ENCODE measurements at regions not wholly inside any gene's neighbourhood (a gene's known extent, or its start where the extent isn't known, plus 50 kb on each side); places are given as distances from the start of the nearest gene placed in this dataset.

- no peak for TF ChIP-seq EP300 (IDR thresholded peaks at IDR 0.05; ENCODE audit: borderline replicate concordance)
- no peak for TF ChIP-seq EGR1 (IDR thresholded peaks at IDR 0.05)
- TF ChIP-seq, protein P1, sequence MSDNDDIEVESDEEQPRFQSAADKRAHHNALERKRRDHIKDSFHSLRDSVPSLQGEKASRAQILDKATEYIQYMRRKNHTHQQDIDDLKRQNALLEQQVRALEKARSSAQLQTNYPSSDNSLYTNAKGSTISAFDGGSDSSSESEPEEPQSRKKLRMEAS (IDR thresholded peaks at IDR 0.05), result no peak
- TF ChIP-seq CREB1 (IDR thresholded peaks at IDR 0.05; ENCODE audit: low read depth), result no peak
- TF ChIP-seq TAF1 (IDR thresholded peaks at IDR 0.05; ENCODE audit: low read depth), result no peak
- TF ChIP-seq RAD21 (IDR thresholded peaks at IDR 0.05; ENCODE audit: low read depth), result no peak
- TF ChIP-seq NFIC (IDR thresholded peaks at IDR 0.05), result no peak
- no peak for TF ChIP-seq FOXM1 (IDR thresholded peaks at IDR 0.05; ENCODE audit: borderline replicate concordance, low read depth)
- TF ChIP-seq YY1 (IDR thresholded peaks at IDR 0.05; ENCODE audit: low read depth), result no peak
- TF ChIP-seq USF1 (IDR thresholded peaks at IDR 0.05), result no peak
- TF ChIP-seq TCF12 (IDR thresholded peaks at IDR 0.05; ENCODE audit: low read depth), result no peak
These were observed 69.0 kb upstream of the KAZN start for GRCh38 chr1:14529475-14529874.
